HL-60 (cell line): ENCODE measurements at regions not wholly inside any gene's neighbourhood (a gene's known extent, or its start where the extent isn't known, plus 50 kb on each side); places are given as distances from the start of the nearest gene placed in this dataset.

Experiments
- DNase-seq, 2 experiments: peaks; one replicate each; pipeline ENCODE4 v3.0.0-alpha.2; 2010 to 2020; ENCODE audit warnings: low read depth in 1 of 2, low spot score in 1 of 2
- H3K27ac ChIP-seq: fragments of 250-450 bp; sonication (Bioruptor Pico); replicated peaks from 2 replicates; pipeline ENCODE4 v1.5.1; 2020; ENCODE audit warnings: mild to moderate bottlenecking, moderate library complexity
- H3K27me3 ChIP-seq: fragments of 250-450 bp; sonication (Bioruptor Pico); 2 replicates; pipeline ENCODE4 v1.5.1; 2021; ENCODE audit warnings: mild to moderate bottlenecking, moderate library complexity; ENCODE audit not compliant: insufficient read depth, poor library complexity, severe bottlenecking
- H3K4me3 ChIP-seq: replicated peaks from 2 replicates; pipeline ENCODE4 v1.5.1; 2011; ENCODE audit warnings: mild to moderate bottlenecking, control low read depth, low read length; ENCODE audit not compliant: insufficient read depth
- CTCF ChIP-seq: IDR thresholded peaks from one replicate; pipeline ENCODE4 v1.5.1; 2011; ENCODE audit warnings: low read length, control low read depth, inconsistent platforms; ENCODE audit not compliant: insufficient read depth
- GABPA ChIP-seq: IDR thresholded peaks from 2 replicates; pipeline ENCODE4 v1.6.1; 2012; ENCODE audit warnings: low read depth
- POLR2AphosphoS5 ChIP-seq: IDR thresholded peaks from 2 replicates; pipeline ENCODE4 v1.6.1; 2012; ENCODE audit warnings: low read depth
- SPI1 ChIP-seq: IDR thresholded peaks from 2 replicates; pipeline ENCODE4 v1.6.1; 2012; ENCODE audit warnings: low read depth, mild to moderate bottlenecking, borderline replicate concordance
- TF ChIP-seq, protein P1 (sequence below): IDR thresholded peaks from 2 replicates; pipeline ENCODE4 v1.6.1; 2012; ENCODE audit warnings: low read depth; ENCODE audit not compliant: insufficient replicate concordance

GRCh38 chr11:11697796-11698195 lies 76.0 kb upstream of the GALNT18 start:
- no peaks in the 10 kb centered on the region for H3K27me3 ChIP-seq
- H3K4me3 ChIP-seq = no peak overlapping the region
- H3K27ac ChIP-seq = no peak overlapping the region
- no peak for DNase-seq
- TF ChIP-seq CTCF (no peak), SPI1 (no peak), GABPA (no peak), POLR2AphosphoS5 (no peak)
- TF ChIP-seq, protein P1, sequence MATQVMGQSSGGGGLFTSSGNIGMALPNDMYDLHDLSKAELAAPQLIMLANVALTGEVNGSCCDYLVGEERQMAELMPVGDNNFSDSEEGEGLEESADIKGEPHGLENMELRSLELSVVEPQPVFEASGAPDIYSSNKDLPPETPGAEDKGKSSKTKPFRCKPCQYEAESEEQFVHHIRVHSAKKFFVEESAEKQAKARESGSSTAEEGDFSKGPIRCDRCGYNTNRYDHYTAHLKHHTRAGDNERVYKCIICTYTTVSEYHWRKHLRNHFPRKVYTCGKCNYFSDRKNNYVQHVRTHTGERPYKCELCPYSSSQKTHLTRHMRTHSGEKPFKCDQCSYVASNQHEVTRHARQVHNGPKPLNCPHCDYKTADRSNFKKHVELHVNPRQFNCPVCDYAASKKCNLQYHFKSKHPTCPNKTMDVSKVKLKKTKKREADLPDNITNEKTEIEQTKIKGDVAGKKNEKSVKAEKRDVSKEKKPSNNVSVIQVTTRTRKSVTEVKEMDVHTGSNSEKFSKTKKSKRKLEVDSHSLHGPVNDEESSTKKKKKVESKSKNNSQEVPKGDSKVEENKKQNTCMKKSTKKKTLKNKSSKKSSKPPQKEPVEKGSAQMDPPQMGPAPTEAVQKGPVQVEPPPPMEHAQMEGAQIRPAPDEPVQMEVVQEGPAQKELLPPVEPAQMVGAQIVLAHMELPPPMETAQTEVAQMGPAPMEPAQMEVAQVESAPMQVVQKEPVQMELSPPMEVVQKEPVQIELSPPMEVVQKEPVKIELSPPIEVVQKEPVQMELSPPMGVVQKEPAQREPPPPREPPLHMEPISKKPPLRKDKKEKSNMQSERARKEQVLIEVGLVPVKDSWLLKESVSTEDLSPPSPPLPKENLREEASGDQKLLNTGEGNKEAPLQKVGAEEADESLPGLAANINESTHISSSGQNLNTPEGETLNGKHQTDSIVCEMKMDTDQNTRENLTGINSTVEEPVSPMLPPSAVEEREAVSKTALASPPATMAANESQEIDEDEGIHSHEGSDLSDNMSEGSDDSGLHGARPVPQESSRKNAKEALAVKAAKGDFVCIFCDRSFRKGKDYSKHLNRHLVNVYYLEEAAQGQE = no peak

- no peaks in the 10 kb centered on the region for H3K27me3 ChIP-seq
- no peak for DNase-seq
- TF ChIP-seq, protein P1 = no peak
- no peak for TF ChIP-seq CTCF
- no peak overlapping the region for H3K4me3 ChIP-seq
- H3K27ac ChIP-seq = no peak overlapping the region
Measured at GRCh38 chr11:11691296-11692151, 69.7 kb upstream of the GALNT18 start.

DNA sequence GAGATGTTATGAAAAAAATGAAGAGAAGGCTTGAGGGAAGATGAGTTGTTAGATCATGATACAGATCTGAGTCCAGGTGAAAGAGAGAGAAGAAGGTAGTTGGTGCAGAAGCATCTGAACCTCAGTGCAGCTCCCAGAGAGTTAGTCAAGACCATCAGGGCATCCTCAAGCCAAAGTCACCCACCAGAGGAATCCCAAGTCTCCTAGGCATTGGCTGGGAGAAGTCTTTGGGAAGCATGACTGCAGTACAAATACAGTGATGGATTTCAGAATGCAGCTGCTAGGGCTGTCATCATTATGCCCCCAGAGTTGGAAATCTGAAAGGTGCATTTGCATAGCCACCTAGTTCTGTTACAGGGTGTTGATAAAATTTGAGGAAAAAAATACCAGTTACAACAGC lies 59.7 kb upstream of the GALNT18 start:
- Histone ChIP-seq H3K27me3 (no peaks in the 10 kb centered on the region), H3K4me3 (no peak overlapping the region), H3K27ac (no peak overlapping the region)
- DNase-seq = no peak
- TF ChIP-seq, protein P1 = no peak
- no peak for TF ChIP-seq GABPA
- TF ChIP-seq POLR2AphosphoS5 = no peak
- no peak for TF ChIP-seq SPI1
- TF ChIP-seq CTCF = no peak
